Spleen (tissue), 11 donors: ENCODE measurements at regions not wholly inside any gene's neighbourhood (a gene's known extent, or its start where the extent isn't known, plus 50 kb on each side); places are given as distances from the start of the nearest gene placed in this dataset.

Experiments
- DNase-seq: peaks from one replicate; pipeline ENCODE4 v3.0.0-alpha.2; 2020
- H3K27ac ChIP-seq, 8 donors: fragments of 200-600 bp; sonication (generic) in 7 of 8; 1 replicate in 4 of 8; 2 replicates in 4 of 8; pipeline versions ENCODE4 v1.5.0 to v1.8.0; 2016 to 2021; ENCODE audit warnings: inconsistent platforms in 4 of 8, mild to moderate bottlenecking in 4 of 8, moderate library complexity in 1 of 8
- H3K27me3 ChIP-seq, 7 donors: fragments of 200-600 bp; sonication (generic) in 6 of 7; replicated peaks in 1 of 7; 1 replicate in 4 of 7; 2 replicates in 3 of 7; pipeline versions ENCODE4 v1.5.0 to v1.8.0; 2016 to 2021; ENCODE audit warnings: inconsistent platforms in 3 of 7, mild to moderate bottlenecking in 1 of 7
- H3K36me3 ChIP-seq, 6 donors: fragments of 200-600 bp; sonication (generic) in 5 of 6; 1 replicate in 4 of 6; 2 replicates in 2 of 6; pipeline versions ENCODE4 v1.5.0 to v1.8.0; 2016 to 2021; ENCODE audit warnings: inconsistent platforms in 2 of 6
- H3K4me1 ChIP-seq, 6 donors: fragments of 200-600 bp; sonication (generic) in 5 of 6; 1 replicate in 3 of 6; 2 replicates in 3 of 6; pipeline versions ENCODE4 v1.5.0 to v1.8.0; 2016 to 2021; ENCODE audit warnings: inconsistent platforms in 3 of 6
- H3K4me3 ChIP-seq, 8 donors: fragments of 200-600 bp; sonication (generic) in 7 of 8; 1 replicate in 4 of 8; 2 replicates in 4 of 8; pipeline versions ENCODE4 v1.5.0 to v1.8.0; 2016 to 2021; ENCODE audit warnings: inconsistent platforms in 4 of 8, mild to moderate bottlenecking in 4 of 8, moderate library complexity in 2 of 8
- H3K9me3 ChIP-seq, 8 donors: fragments of 200-600 bp; sonication (generic) in 7 of 8; 1 replicate in 4 of 8; 2 replicates in 4 of 8; pipeline versions ENCODE4 v1.5.0 to v1.8.0; 2016 to 2021; ENCODE audit warnings: inconsistent platforms in 4 of 8
- POLR2A ChIP-seq, 3 donors: fragments of 450-650 bp; IDR thresholded peaks; one replicate each; pipeline ENCODE4 v1.5.1; 2017; ENCODE audit warnings: antibody characterized with exemption in 3 of 3, mild to moderate bottlenecking in 1 of 3
- POLR2AphosphoS5 ChIP-seq, 3 donors: sonication (generic); formaldehyde crosslinking; IDR thresholded peaks; one replicate each; pipeline ENCODE4 v1.5.1; 2017; ENCODE audit warnings: antibody characterized with exemption in 3 of 3
- WGBS, 5 donors: extraction: QIAGEN DNeasy Blood & Tissue Kit in 3 of 5; methylation state at CpG; one replicate each; pipeline versions ENCODE4 v1.1.5 to v1.1.7; 2013 to 2018; 5-methylcytosine and 5-hydroxymethylcytosine counted together
- intact Hi-C: fragments of 100-400 bp; cut with DNase I; formaldehyde crosslinking; loops from one replicate; pipeline ENCODE4 v1.15.0; 2023; ENCODE audit warnings: low total_unique reads
- TF ChIP-seq, protein P1 (sequence below), 11 experiments: fragments of 200-600 bp in 7 of 11; fragments of 450-650 bp in 4 of 11; sonication (generic) in 4 of 11; IDR thresholded peaks in 8 of 11; conservative IDR thresholded peaks in 3 of 11; 1 replicate in 7 of 11; 2 replicates in 4 of 11; pipeline versions ENCODE4 v1.4.0 to v1.8.0; 2016 to 2021; ENCODE audit warnings: antibody characterized with exemption in 11 of 11, inconsistent platforms in 4 of 11, mild to moderate bottlenecking in 1 of 11
- donor health status: healthy with polysubstance abuse.
- donor health status: DM: no; HTN: no; CAD: no; lungs with moderate emphysema.
- donor health status: DM: no; HTN: no; CAD: no.
- donor health status: Bipolar disorder and iron deficiency.
- donor health status: healthy.
- donor health status: DM: no; HTN: no; CAD: no.
- donor health status: DM: yes; HTN: yes; CAD: no.

DNA sequence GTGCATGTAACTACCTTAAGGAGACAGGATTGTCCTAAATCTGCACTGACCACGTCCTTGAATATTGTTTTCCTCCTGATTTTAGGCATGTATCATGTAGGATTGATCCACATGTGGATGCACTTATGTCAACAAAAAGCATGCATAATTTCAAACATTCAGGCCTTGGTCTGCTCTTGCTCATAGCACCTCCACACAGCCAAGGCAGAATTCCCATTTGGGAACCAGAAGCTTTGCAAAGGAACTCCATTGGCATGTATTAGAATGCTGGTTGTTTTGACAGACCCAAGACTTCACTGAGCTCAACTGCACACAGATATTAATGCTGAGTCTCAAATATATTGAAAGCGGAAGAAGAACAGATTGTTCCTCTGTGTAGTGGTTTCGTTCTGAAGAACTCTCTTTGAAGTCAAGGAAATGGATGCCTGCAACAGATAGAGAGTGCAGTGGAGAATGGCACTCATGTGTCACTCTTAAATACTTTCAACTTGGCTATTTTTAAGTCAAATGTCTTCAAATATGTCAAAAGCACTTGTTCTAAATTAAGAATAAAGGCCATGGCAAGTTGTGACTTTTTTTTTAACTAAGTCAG, 387.6 kb downstream of the LTN1 start:
- intact Hi-C loops, result no loop called here
- TF ChIP-seq POLR2A (IDR thresholded peaks at IDR 0.05), result no peak
- Histone ChIP-seq H3K4me1 (peaks cover 5 to 18% (median 15%) of the 10 kb centered on the region in 6 donors), H3K36me3 (peaks cover 0 to 3% (median 0%) of the 10 kb centered on the region in 6 donors), H3K4me3 (no peak overlapping the region), H3K27ac (peak overlapping the region in 3 of 8 donors; percentile 13 to 30 (median 28)), H3K27me3 (no peaks in the 10 kb centered on the region), H3K9me3 (peaks cover 2 to 30% (median 13%) of the 10 kb centered on the region in 8 donors)
- no peak for DNase-seq
- WGBS, 5 donors, result 41 to 61% (median 53%) methylated on average over 3 of the region's 3 CpGs

DNA sequence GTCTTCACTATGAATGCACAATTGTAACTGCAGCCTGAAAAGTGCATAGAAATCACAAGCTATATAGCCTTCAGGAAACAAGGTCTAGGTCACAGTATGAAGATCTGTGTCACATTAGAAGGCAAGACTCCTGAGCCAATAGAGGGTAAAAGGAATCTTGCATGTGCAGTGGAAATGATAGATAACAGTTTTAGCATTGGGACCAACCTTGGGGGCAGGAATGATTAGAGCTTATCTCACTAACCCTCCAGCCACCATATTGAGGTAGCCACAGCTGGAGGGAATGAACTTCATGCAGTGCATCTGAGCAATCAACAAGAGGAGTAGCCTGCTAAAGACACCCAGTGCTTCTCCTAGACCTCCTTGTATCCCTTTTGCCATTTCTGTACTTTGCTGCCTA, 390.1 kb downstream of the LTN1 start:
- no peak for TF ChIP-seq POLR2AphosphoS5 (IDR thresholded peaks at IDR 0.05)
- TF ChIP-seq, protein P1, sequence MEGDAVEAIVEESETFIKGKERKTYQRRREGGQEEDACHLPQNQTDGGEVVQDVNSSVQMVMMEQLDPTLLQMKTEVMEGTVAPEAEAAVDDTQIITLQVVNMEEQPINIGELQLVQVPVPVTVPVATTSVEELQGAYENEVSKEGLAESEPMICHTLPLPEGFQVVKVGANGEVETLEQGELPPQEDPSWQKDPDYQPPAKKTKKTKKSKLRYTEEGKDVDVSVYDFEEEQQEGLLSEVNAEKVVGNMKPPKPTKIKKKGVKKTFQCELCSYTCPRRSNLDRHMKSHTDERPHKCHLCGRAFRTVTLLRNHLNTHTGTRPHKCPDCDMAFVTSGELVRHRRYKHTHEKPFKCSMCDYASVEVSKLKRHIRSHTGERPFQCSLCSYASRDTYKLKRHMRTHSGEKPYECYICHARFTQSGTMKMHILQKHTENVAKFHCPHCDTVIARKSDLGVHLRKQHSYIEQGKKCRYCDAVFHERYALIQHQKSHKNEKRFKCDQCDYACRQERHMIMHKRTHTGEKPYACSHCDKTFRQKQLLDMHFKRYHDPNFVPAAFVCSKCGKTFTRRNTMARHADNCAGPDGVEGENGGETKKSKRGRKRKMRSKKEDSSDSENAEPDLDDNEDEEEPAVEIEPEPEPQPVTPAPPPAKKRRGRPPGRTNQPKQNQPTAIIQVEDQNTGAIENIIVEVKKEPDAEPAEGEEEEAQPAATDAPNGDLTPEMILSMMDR (IDR thresholded peaks at IDR 0.05 in 8 of 11, conservative IDR thresholded peaks at IDR 0.05 in 3 of 11), result no peak
- no peak for TF ChIP-seq POLR2A (IDR thresholded peaks at IDR 0.05)

DNA sequence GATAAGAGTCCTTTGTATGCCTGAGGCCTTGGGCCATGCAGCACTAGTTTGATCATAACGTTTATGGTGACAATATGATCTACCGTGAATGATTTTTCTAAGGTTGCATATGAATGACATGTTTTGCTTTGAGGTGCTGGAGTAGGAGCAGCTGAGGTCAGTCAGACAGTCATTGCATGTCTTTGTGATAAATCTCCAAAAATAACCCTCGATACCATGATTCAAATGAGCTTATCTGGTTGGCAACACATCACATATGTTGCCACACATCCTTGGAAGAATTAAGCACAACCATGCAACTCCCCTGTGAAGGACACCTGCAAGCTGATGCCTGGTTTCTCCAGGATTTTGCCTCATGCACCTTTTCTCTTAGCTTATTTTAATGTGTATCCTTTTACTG, 394.5 kb downstream of the LTN1 start:
- intact Hi-C loops, result no loop called here
- no peak overlapping the region for H3K27ac ChIP-seq
- WGBS, 5 donors, result 84 to 97% (median 93%) methylated on average over 3 of the region's 3 CpGs
- TF ChIP-seq POLR2AphosphoS5 (IDR thresholded peaks at IDR 0.05) (no peak), POLR2A (IDR thresholded peaks at IDR 0.05) (no peak)
- TF ChIP-seq, protein P1 (IDR thresholded peaks at IDR 0.05 in 8 of 11, conservative IDR thresholded peaks at IDR 0.05 in 3 of 11), result no peak
- no peak overlapping the region for H3K4me3 ChIP-seq
- no peaks in the 10 kb centered on the region for H3K4me1 ChIP-seq
- DNase-seq, result no peak
- H3K36me3 ChIP-seq, result peaks cover 0 to 8% (median 0%) of the 10 kb centered on the region in 6 donors
- H3K27me3 ChIP-seq, result no peaks in the 10 kb centered on the region
- H3K9me3 ChIP-seq, result peaks cover 2 to 40% (median 28%) of the 10 kb centered on the region in 8 donors

More for the DNA sequence above, 390.1 kb downstream of the LTN1 start:
- no peak overlapping the region for H3K4me3 ChIP-seq
- H3K4me1 ChIP-seq, result peaks cover 5 to 18% (median 15%) of the 10 kb centered on the region in 6 donors
- intact Hi-C loops, result no loop called here
- H3K27ac ChIP-seq, result no peak overlapping the region
- no peaks in the 10 kb centered on the region for H3K27me3 ChIP-seq
- DNase-seq, result no peak
- H3K36me3 ChIP-seq, result peaks cover 0 to 8% (median 0%) of the 10 kb centered on the region in 6 donors
- peaks cover 2 to 40% (median 28%) of the 10 kb centered on the region in 8 donors for H3K9me3 ChIP-seq

DNA sequence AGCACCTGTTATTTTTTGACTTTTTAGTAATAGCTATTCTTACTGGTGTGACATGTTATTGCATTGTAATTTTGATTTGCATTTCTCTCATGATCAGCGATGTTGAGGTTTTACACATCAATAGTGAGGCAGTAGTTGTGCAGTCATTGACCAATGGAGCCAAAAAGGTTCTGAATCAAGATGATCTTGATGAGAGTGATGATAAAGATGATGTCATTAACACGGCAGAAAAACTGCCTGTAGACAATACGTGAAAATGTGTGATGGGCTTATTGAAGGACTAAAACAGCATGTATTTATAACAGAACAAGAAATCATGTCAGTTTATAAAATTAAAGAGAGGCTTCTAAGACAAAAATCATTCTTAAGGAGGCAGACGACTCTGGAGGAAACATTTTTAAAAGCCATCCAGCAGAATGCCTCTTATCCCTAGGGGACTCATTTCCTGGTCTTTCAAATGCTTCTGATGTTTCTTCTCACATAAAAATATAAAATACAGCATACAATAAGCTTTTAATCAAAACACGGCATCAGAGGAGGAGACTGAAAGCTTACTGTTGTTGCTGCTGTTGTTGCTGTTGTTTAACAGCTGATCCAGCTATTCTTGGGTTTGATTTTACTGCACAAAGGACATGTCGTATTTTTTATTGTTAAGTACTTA, 400.3 kb downstream of the LTN1 start:
- Histone ChIP-seq H3K27me3 (no peaks in the 10 kb centered on the region), H3K4me3 (no peak overlapping the region), H3K4me1 (no peaks in the 10 kb centered on the region), H3K27ac (no peak overlapping the region), H3K36me3 (no peaks in the 10 kb centered on the region), H3K9me3 (peaks cover 0 to 21% (median 9%) of the 10 kb centered on the region in 8 donors)
- intact Hi-C loops, result no loop called here
- no peak for DNase-seq
- 66 to 77% (median 68%) methylated on average over 6 of the region's 6 CpGs for WGBS, 5 donors
- TF ChIP-seq, protein P1 (IDR thresholded peaks at IDR 0.05 in 8 of 11, conservative IDR thresholded peaks at IDR 0.05 in 3 of 11), result no peak
- TF ChIP-seq POLR2A (IDR thresholded peaks at IDR 0.05) (no peak), POLR2AphosphoS5 (IDR thresholded peaks at IDR 0.05) (no peak)
